Loucy (cell line): ENCODE measurements at regions not wholly inside any gene's neighbourhood (a gene's known extent, or its start where the extent isn't known, plus 50 kb on each side); places are given as distances from the start of the nearest gene placed in this dataset.

Source experiments
- CTCF ChIP-seq: fragments of 200-600 bp; sonication (generic); conservative IDR thresholded peaks from 2 replicates; pipeline ENCODE4 v1.5.1; 2014; ENCODE audit warnings: mild to moderate bottlenecking, antibody characterized with exemption, low read length
- EZH2phosphoT487 ChIP-seq: fragments of 200-600 bp; IDR thresholded peaks from 2 replicates; pipeline ENCODE4 v1.6.1; 2018; ENCODE audit warnings: antibody characterized with exemption, mild to moderate bottlenecking, moderate library complexity, borderline replicate concordance

- TF ChIP-seq CTCF (no peak), EZH2phosphoT487 (no peak)
Observed at GRCh38 chr11:121909596-121909995, 206.4 kb downstream of the BLID start.
